Suppressor macrophage treated with lipopolysaccharide for 1 hour (primary cell): ENCODE measurements at regions not wholly inside any gene's neighbourhood (a gene's known extent, or its start where the extent isn't known, plus 50 kb on each side); places are given as distances from the start of the nearest gene placed in this dataset.
A peak's percentile ranks its signal among the peaks of the same experiment; 100 is the strongest.

Source experiments
- DNase-seq, 3 donors: peaks; one replicate each; pipeline ENCODE4 v3.0.0-alpha.2; 2020 to 2022

DNA sequence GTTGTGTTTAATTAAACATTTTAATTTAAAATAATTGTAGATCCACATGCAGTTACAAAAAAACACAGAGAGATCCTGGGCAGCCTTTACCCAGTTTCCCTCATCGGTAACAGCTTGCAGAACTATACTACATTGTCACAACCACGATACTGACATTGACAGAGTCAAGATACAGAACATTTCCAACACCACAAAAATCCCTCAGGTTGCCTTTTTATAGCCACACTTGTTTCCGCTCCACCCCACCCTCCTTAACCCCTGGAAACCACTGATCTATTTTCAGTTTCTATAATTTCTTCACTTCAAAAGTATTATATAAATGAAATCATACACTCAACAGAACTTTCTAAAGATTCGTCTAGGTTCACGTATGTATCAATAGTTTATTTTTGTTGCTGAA is 458.8 kb upstream of the SOX5 start:
- DNase-seq: no peak

DNA sequence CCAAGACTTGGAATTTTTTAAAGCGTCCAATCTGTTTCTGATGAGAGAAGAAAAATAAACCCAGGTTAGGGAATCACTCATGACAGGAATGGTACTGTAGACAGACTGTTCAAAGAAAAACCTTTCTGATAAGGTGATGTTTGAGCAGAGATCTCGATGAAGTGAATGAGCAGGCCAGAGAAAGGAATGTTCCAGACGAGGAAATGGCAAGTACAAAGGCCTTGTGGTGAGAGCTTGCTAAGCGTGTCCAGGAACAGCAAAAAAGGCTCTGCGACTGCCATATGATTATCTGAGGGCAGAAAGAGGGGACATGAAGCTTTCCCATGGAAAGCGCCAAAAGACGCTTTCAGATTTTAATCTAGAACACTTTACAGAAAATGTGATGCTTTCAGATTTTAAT is 458.4 kb upstream of the SOX5 start:
- no peak for DNase-seq

DNA sequence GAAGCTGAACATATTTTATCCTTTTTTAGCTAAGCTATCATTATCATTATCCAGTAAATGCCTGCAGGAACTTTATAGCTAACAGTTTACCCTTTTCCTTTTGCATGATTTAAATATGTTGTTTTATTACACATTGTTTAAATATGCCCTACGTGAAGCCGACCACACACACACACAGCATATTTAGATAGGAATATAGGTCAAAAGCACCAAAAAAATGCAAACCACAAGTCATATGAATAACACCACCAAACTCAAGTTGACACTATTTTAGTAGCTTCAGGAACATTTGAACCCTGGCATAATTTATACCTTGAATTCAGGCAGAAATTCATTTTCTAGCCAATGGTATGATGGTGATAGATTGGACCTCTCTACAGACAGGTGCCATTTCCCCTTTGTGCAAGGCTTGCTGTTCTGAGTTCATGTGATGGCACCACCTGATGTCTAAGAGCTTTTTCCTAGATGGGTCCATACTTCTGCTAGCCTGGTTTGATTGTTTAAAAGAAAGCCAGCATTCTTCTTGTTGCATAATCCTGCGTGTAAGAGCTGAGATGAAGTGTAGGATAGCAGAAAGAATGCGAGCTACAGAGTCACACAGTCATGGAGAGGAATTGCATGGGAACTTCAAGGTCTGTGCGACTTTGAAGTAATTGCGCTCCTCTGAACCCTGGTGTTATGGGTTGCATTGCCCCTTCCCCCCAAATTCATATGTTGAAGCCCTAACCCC is 454.8 kb upstream of the SOX5 start:
- DNase-seq: no peak

DNA sequence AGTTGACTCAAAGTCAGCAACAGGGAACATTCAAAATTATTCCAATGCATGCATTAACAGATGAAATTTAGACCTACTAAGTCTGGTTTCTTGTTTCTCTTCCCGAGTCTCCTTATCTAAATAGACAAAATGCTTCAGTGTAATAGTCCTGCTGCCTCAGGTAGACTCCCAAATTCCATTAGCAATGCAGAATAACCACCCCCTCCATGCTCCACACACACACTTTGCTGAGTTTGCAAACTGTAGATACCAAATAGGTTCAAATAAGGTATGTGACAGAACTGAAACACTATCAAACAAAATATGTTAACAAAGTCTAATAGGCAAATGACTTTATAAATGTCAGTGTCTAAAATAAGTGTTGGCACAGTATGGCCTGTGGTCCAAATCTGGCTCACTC is 451.1 kb upstream of the SOX5 start:
- DNase-seq: no peak

DNA sequence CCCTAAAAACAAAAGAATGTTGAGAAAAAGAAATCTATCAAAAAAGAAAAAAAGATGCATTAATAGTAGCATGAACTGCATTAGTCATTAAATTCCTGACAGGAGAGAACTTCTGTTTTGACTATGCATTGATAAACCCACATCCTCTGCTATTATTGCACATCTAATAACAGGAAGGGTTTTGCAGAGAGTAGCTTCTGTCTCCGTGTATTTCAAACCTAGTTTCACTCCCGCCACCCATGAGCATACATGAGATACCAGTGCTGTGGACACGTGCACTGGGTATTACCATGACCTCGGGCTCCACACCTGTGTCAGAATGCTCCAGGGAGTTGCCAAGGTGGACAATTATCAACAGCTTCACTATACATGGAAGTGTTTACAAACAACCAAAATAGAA is 449.1 kb upstream of the SOX5 start:
- DNase-seq: no peak

DNA sequence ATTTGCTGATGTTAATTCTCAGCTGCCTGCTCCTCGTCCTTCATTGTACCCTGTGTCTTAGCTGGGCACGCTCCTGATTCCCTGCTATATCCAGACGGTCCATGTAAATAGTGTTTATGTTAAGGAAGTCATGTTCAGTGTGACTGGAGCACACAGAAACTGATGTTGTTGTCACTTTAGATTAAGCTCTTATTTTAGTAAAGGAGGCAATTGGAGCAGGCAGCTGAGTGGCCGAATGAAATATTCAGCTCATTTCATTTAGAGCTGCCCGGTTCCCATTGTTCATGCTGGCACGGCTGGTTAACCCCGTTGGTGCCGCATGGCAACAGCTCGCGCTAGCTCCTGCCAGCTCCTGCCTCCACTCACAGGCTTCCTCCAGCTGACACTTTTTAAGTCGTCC is 446.8 kb upstream of the SOX5 start:
- DNase-seq: no peak

DNA sequence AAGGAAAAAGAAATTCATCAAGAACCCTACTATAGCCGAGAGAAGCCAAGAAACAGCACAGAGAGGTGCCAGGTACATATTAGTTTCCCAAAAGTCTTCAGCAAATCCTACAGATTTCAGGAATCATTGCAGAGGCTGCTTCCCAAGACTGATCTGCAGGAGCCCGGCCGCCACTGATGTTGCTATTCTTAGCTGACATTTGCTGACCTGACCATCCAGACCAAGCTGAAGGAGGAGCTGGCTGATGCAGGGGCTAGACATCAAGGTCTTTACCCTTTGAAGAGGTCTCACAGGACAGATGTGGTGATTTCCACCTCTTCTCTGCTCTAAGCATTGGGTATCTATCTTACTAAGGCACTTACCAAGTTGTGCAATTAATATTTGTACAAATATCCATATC is 444.8 kb upstream of the SOX5 start:
- no peak for DNase-seq

DNA sequence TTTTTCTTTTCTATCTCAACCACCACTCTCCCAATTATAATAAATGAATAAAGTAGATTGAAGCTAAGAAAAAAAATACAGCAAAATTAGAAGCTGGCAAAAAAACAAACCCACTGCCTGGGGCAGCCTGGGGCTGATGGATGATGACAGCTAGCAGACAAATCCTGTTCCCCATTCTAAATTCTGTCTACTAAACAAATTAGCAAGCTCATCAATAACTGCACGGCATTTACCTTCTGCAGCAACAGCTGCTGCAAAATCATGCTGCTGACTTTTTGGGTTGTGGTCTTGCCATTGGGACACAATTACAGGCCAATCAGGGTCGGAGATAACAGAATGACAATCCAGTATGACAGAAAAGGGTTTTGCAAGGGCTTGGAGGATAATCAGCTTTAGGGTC is 443.6 kb upstream of the SOX5 start:
- DNase-seq: no peak

DNA sequence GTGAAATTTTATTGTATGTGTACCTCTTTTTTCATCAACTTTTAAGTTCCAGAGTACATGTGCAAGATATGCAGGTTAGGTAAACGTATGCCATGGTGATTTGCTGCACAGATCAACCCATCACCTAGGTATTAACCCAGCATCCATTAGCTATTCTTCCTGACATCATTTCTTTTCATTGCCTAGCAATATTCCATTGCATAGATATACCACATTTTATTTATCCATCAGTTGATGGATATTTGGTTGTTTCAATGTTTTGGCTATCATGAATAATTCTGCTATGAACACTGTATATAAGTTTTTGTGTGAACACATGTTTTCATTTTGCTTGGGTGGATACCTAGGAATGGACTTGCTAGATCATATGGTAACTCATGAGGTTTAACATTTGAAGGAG is 439.9 kb upstream of the SOX5 start:
- no peak for DNase-seq

DNA sequence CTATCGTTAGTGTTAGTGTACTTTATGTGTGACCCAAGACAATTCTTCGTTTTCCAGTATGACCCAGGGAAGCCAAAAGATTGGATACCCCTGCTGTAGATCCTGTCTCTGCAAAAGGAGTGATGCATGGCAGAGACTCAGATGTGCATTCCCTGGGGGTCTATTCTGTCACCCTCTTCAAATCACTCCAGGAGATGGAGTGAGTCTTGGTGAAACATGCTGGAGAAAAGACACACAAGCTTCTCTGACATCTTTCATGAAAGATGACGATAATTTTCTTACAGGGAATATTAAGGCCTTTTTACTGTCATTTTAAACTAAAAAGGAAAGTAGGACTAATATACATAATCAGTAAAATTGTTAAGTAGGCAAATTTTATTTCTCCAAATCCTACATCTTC is 437.9 kb upstream of the SOX5 start:
- no peak for DNase-seq

DNA sequence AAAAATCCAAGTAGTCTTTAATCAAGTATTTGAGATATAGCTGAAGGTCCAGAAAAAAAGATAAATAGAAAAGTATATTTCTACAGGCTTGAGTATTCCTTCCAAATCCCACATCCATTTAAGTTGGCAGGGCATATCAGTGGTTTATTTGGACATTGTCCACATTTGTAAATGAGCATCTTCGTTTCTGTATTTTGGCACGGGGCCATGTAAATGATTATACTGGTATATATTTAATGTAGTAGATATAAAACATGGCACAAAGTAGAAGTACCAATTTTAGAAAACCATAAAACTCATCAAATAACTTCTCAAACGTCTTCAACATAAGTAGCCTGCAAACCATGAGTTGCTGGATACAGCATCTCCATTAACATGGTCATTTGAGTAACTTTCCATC is 437.4 kb upstream of the SOX5 start:
- no peak for DNase-seq

DNA sequence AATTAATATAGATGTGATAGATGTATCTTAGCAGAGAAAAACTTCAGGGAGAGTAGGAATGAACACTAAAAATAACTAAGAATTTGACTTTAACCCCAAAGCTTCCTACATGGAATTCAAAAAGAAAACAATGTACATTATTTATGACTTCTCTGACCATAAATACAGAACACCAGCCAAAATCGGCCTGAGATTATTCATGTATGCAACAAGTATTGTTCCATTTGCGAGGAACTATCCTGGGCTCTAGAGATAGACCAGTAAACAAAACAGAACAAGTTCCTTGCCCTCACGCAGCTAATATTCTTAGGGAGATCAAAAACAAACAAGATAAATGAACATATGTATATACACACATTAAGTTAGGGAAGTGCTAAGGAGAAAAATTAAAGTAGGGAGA is 432.3 kb upstream of the SOX5 start:
- DNase-seq: no peak

DNA sequence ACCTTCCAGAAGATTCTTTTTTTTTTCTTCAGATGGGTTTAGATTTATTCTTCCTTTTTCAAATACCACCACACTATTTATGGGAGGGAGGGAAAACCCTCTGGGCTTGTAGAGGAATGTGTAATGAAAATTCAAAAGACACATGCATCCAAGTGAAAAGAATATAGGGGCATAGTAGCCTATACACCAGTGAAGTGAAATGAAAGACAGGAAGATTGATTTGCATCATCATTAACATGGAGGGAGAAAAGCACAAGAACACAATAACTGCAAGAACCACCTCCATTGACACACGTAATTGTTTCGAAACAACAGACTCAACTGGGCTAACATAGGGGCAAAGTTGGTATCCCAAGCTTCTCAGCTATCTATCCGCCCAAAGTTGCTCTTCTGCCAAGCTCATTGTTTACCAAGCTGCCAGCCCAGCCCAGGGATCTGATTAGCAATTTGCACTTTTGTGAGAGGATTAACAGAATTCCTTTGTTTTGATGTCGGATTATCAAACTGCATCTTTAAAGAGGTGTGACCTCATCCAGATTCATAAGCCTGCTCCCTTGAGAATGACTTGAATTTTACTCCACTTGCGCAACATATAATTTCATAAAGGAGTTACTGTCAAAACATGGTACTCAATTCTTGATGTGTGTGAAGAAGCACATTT is 430.5 kb upstream of the SOX5 start:
- DNase-seq: no peak

DNA sequence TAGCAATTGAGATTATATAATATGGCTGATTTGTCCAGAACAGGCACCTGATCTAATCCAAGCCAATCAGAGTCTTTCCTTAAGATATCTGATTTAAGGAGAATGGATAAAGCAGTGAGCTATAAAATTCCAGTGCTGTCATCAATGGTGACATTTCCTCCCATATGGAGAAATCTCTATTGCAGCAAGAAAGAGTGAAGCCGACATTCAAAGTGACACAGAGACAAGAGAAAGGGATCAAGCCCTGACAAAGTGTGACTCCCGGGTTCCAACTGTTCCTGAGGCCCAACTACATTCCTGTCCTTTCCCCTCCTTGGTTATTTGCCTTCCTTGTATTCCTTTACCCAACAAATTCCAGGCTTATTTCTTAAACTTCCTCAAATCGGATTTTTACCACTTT is 430.0 kb upstream of the SOX5 start:
- no peak for DNase-seq

DNA sequence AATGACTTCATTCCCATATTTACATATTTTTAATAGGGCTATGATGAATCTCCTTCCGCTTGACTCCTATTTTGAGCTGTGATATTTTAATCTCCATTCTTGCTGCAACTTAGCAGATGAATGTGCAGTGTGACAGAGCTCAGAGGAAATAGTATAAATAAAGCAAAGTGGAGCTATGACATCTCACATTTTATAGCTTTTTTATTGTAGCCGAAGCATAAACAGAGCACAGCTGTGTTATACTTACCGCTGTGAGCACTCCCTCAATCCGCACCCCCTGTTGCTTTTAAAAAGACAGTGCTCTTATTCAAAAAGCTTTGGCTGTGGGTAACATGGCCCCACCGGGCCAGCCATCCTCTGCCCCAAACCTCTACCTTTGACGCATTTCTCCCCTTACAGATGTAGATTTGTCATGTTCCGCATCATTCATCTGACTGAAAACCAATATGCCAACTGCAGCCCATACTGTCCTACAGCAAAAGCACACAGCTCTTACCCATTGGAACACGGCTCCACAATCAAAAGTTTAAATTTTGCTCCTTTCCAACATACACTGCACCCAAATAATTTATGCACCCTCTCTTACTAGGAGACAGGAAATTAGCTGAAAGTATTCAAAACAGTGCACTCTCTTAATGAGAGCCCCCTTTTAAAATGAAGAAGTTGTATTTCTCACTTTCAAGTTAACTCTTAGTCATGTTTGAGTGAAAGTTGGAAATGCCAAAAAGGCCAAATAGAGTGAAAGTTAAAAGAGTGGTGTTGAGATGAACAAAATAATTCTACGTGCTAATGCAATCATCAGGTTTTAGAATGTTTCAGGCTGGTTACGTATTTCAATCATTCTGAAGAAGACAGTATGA is 429.3 kb upstream of the SOX5 start:
- DNase-seq: peak in 1 of 3 donors; percentile 2

DNA sequence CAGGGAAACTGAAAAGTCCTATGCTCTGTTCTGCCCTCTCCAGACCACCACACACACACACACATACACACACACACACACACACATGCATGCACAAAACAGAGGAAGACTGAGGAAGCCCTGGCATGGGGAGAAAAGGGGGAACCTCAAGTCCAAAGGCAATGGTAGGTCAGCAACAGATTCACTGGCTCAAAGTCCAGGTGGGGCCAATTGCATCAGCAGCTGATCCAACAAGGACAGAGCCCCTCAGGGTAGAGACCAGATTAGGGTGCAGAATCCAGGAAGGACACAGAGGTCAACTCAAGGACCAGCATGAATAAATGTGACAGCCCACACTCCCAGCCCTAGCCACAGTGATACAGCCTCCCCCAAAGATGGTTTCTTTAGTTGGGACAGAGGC is 425.0 kb upstream of the SOX5 start:
- no peak for DNase-seq

DNA sequence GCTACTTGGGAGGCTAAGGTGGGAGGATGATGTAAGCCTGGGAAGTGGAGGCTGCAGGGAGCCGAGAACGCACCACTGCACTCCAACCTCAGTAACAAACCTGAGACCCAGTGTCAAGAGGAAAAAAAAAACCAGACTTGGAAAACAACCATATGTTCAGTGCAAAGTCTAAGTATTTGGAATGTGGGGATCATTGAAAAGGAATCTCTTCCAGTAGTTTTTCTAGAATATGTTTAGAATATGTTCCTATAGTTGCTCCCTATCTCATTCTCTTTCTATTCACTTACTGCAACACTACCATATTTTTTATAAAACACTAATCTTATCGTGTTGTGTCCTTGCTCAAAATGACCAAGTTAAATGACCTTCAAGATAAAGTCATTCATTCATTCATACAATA is 423.5 kb upstream of the SOX5 start:
- no peak for DNase-seq

DNA sequence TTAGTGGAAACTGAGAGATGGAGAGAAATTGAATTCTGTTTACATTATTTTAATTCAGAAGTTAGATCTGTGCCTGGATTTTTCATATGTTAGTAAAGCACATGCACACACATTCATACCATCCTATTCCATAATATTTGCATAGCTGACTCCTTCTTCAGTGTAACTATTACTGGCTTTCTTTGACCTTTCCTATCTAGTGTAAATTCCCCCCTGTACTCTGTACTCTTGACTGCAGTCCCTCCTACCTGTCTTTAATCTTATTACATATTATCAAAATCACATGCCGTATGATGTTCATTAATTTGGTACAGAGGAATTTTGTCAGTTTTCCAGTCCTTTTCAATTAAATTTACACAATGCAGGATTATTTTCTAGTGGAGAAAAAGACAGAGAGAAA is 417.0 kb upstream of the SOX5 start:
- no peak for DNase-seq

DNA sequence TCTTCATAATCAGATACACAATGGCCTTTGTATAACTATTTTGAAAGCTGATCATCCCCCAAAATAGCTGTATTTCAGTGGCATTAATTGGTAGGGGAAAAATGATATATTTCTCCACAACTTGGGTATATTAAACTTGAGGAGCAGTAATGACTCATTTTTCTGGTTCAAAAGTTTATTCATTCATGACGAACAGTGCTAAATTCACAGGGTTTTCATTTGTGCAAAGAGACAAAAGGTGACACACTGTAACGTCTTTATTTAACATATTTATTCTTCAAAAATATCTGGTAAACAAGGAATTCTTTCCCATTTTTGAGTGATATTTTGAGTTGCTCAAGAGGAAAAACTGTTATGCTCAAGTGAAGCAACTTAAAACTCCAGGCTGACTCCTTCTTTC is 415.5 kb upstream of the SOX5 start:
- DNase-seq: no peak

DNA sequence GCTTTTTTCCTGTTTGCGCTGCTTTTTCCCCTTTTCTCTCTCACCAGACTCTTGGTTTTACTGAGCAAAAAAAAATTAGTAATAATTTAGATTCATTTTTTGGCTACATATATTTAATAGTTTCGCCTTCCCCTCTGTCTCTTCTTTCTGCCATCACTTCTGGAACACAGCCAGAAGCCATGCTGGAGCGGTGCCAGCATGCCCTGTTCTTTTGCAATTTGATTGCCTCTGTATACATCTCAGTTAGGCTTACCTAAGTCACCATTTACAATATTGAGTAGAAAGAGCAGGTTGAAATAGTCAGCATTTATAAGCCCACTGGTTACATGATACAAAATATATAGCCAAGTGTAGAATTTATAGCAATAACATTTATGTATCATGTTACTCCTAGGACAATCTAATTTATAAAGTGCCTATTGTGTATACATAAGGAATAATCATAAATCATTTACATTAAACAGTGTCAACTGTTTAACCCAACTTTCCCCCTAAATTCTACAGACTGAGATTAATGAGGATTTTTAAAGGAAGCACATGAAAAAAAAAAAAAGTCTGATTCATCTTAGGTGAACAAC is 413.8 kb upstream of the SOX5 start:
- no peak for DNase-seq

DNA sequence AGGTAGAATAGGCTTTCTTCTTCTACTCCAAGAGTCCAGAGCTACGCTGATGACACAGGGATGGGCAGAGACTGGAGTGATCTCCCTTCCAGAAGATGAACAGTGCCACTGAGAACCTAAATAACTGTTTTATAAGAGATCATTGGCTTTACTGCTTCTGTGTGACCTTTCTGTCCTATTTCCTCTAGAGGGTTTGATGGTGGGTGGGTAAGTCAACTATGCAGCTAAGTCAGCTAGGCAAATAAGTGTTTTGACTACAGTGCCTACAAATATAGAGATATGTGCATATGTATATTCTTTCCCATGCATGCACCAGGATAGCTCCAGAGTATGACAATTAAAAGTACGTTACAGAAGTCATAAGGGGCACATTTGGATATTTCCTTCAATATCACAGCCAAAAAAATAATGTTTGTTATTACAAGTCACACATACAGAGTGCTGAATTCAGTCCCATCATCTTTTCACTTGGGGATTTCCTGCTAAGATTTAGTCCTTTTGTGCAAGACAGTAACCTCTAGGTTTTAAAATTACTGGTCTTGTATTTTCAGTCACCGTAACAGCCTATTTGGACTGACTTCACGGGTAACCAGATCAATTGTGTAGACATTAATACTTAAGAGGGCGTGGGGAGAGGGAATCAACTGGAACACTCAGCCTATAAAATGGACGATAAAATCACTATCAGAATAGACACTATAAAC is 412.6 kb upstream of the SOX5 start:
- no peak for DNase-seq

DNA sequence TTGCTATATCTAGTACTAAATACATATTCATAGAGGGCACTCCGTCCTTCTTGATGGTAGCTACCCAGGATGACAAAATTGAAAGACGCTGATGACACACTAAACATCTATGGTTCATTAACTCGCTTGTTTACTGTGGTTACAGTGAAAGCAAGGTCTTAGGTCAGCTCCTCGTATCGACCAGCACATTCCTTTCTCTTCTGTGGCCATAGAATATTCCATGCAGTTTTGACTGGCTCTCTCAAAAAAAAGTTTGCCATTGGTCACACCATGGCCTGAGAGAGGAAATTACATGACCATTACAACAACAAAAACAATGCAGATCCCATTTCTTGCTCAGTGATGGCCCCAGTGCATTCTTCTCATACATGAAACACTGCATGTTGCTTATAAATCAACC is 411.4 kb upstream of the SOX5 start:
- no peak for DNase-seq

DNA sequence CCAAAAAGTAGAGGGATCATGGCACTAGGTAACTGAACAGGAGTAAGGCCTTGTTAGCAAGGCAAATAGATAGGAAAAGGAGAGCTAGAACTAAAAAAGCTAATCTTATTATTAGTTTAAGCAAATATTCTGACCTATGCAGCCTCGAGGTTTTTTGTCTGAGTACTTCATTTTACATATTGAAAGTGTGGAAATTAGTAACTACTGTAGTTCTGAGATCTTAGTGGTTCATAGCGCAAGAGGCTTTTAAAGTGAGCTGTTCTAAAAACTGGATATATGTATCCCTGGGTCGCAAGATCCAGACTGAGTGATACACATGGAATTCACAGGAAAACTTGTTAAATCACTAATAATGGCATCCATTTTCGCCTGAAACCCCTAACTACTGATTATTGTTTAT is 411.0 kb upstream of the SOX5 start:
- no peak for DNase-seq
